Activated effector memory CD4-positive, alpha-beta T cell treated with Interleukin-2 at 50 U/mL for 16 hours (primary cell): ENCODE measurements at regions not wholly inside any gene's neighbourhood (a gene's known extent, or its start where the extent isn't known, plus 50 kb on each side); places are given as distances from the start of the nearest gene placed in this dataset.
"Not testable (repeated sequence)": the region's sequence is repeated elsewhere in the genome, so short reads cannot be mapped to it uniquely, and the experiment has no call there.

Experiments
- DNase-seq: peaks from one replicate; pipeline ENCODE4 v3.0.0-alpha.2; 2020

DNA sequence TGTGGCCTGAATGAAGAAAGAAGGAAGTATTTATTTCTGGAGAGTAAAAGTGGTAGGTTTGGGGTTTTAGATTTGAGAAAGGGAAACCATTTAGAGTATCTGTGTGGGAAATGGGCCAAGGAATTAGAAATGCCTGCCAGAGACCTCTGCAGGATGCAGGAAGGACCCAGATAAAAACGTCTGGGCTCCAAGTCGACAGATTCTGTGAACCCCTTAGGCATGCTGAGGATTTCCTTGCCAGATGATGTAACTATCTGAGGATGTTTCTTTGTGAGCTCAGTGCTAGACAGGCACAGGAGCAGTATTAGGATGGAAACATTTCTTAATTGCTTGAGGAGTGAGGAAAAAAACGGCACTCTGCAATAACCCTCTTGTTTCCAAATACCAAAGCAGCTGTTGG lies 251.8 kb upstream of the DMRT1 start:
- no peak for DNase-seq

DNA sequence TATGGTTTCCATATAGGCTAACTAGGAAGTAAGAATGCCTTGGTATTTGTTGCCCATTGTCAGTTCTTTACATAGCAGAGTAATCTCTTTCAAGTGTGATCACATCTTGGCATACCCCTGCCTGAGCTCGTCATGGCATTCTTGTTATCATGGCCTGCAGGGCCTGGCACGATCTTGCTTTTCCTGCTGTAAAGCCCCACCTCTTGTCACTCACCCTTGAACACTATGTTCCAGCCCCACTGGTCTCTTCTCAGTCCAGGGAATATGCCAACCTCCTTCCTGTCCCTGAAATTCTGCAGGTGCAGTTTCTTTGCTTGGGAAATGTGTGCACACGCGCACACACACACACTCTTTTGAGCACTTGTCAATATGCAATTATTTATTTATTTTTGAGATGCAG lies 250.2 kb upstream of the DMRT1 start:
- no peak for DNase-seq

GRCh38 chr9:592225-592624 lies 249.3 kb upstream of the DMRT1 start:
- no peak for DNase-seq

DNA sequence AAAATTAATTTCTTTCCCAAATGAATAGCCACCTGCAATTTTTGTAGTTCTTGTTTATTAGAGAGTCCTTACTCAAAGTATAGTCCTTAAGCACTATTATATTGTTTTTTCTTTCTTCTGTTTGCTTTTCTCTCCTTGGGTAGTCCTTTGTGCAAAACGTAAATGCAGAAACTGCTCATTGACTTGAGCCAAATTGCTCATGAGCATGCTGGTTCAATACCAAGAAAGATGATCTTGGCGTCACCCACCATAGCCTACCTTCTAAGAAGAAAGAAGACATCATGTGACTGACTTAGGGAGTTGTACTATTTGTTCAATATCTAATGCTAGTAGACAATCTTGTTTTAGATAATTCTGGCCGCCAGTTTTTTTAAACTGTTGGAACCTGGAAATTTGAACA lies 248.8 kb upstream of the DMRT1 start:
- DNase-seq = no peak

DNA sequence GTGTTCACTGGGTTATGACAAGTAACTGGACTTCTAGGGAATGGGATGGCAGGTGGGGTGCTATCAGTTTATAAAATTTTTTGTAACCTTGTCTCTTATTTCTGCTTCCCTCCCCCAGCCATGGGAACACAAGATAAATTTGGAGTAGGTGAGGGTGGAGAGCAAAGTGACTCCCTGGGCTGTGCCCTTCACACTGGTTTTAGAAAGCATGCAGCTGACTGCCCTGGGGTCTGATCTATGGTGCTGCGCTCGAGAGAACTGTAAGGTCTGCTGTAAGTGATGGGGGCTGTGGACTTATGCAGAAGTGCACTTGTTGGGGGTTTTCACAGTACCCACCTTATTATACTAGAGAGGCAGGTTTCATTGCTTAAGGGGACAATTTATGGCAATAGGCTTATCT lies 247.7 kb upstream of the DMRT1 start:
- no peak for DNase-seq

GRCh38 chr9:596703-597102 lies 244.8 kb upstream of the DMRT1 start:
- DNase-seq = no peak

DNA sequence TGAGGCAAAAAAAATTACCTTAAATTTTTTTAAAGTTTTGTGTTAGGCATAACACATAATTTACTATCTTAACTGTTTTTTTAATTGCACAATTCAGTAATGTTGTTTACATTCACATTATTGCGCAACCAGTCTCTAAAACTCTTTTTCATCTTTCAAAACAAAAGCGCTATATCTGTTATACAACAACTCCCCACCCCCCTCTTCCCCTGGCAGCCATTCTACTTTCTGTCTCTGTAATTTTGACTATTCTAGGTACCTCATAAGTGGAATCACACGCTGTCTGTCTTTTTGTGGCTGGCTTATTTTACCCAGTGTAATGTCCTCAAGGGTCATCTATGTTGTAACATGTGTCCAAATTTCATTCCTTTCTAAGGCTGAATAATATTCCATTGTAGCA lies 241.5 kb upstream of the DMRT1 start:
- DNase-seq = no peak

DNA sequence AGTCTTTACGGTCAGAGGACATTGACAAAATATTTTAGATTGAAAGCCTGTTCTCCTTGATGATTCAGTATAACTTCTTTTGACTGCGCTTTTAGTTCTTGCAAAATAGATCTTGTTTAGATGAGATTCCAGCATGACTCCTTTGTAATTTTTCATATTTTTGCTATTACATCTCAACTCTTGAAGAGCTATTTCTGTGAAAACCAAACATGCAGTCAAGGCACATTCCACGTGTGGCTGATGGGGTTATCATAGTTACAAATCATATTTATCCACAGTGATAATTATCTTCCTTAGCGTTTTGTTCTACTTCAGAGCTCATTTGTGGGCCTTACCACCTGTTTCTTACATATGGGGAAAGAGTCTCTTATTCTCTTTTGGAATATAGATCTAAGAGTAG lies 238.8 kb upstream of the DMRT1 start:
- no peak for DNase-seq

DNA sequence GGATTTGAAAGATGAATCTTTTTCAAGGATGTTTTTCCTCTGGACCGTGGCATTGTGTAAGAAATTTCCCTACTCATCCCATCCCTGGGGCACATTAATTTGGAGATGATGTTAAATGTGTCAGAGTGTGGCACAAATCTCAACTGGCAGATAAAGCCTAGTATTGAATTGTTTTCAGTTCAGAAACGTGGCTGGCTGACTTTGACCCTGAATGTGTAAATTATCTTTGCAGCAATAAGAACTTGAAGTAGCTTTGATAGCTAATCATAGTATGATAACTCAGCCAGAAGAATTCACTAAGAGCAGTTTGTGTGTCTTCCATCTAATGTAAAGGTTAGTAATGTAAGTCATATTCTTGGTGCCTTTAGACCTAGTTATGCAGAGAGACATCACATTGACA lies 238.4 kb upstream of the DMRT1 start:
- no peak for DNase-seq

GRCh38 chr9:607417-607816 lies 234.1 kb upstream of the DMRT1 start:
- no peak for DNase-seq

DNA sequence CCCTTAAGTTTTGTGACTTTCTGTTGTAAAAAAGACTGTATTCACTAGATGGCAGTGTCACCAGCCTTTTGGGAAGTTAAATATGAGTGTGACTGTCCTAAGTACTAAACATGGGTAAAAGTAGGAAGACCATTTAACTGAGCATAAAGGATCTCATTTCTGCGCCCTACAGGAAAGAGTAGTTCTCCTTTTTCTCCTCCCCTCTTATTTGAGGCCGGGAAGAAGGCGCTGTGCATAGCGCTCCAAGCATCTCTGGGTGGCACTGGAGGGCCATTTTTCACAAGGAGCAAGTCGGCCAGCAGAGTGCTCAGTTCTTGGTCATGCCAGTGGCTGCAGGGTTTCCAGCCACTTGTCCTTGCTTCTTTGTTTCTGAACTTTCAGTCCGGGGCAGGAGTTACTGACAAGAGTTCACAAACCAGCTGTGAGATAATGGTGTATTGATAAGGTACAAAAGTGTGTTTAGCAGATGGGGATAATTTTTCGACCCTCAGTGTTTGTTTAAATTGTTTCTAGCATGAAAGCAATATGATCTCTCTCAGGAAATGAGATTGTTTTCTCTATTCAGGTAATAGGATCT lies 227.6 kb upstream of the DMRT1 start:
- no peak for DNase-seq

DNA sequence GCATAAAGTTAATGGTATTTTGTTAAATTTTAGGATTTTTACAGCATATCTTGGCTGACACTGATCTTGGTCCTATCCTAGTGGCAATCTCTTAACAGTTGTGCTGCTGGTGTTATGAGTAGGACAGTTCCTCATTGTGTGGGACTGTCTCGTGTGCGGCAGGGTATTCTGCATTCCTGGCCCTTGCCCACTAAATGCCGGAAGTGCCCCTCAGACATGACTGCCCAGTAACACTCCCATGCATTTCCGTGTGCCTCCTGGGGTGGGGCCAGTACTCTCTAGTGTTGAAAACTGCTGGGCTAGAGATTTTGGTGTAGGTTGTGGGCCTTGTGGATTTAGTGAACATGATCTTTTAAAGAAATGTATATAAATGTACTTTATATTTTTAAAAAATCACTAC lies 227.1 kb upstream of the DMRT1 start:
- DNase-seq = no peak

DNA sequence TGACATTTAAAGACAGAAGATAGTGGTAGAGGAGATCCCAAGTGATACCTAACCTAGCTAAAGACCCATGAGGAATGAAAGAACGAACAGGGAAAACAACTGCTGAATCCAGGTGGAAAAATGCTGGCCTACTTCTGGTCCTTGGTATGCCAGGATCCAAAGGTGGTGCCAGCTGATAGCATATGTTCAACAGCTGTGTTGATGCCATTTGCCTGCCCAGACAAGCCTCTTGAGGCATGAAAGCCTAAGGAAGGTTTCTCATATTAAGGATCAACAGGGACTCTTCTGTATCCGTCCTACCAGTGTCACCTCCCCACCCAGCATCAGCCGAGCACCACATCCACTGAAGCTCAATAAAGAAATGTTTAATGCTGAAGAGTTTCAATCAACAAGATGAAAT lies 225.7 kb upstream of the DMRT1 start:
- no peak for DNase-seq

DNA sequence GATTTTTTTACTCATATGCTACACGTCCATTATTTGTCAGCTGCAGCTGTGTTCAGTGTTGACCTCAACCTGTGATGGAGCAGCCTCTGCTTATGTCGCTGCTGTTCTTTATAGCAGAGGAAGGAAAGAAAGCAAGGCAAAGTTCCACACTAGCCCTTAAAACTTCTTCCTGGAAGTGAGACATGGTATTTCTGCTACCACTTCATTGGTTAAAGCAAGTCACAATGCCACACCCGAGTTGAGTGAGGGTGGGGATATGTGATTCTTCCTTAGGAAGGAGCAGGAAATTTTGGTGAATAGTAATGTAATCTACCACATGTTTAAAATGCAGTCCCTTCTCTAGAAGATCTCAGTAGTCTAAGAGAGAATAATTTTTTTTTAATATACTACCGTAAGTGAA lies 224.8 kb upstream of the DMRT1 start:
- no peak for DNase-seq

DNA sequence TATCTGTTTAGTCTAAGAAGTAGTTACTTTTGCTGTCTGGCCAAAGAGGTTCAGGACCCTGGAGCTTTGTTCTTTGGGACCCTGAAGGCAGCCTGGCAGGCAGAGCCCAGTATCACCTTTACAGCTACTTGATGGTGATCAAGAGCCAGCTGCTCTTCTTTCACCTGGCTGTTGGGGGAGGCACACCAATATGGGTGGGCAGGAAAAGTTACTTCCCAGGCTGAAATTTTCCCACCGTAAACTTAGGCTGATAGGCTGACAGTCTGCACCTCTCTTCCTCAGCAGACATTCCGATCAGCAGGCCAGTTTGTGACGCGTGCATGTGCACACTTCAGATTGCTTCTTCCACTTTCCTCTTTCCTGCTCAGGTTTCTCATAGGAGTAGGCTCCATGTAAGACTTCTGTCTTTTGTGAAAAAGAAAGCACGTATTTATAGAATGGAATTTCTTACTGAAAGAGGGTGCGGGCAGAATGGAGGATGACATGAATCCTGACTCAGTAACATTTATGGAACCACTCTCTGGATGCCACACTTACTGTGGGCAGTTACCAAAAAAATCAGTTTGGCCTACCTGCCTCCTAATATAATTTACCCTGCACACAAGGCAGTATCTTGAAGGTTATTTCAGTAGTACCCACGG lies 223.9 kb upstream of the DMRT1 start:
- no peak for DNase-seq

DNA sequence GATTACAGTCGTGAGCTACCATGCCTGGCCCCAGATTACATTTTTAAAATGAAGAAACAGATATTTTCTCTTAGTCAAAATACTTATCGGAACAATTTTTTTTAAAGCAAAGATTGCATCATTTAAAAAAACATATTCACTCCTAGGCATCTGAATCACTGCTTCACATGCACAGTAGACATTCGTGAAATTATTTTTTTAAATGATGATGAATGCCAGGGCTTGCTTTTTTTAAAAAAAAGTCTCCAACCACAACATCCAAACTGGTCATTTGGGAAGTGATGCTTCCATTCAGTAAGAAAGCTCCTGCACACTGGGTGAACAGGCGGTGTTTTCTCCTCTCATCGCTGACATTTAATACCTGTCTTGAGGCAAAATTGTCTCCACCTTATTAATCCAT lies 223.0 kb upstream of the DMRT1 start:
- DNase-seq = no peak

GRCh38 chr9:621201-621855 lies 220.2 kb upstream of the DMRT1 start:
- DNase-seq = no peak

- DNase-seq = no peak
Measured at GRCh38 chr9:624935-625500, 216.5 kb upstream of the DMRT1 start.

- DNase-seq = no peak
Measured at GRCh38 chr9:625613-626012, 215.9 kb upstream of the DMRT1 start.

DNA sequence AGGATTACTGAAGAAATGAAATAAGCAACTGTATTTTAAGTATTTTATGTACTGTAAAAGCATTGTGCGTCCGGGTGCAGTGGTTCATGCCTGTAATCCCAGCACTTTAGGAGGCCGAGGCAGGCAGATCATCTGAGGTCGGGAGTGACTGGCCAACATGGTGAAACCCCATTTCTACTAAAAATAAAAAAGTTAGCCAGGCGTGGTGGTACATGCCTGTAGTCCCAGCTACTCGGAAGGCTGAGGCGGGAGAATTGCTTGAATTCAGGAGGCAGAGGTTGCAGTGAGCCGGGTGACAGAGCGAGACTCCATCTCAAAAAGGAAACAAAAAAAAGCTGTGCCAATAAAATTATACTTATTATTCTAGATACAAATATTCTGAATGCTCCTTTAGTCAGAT lies 215.4 kb upstream of the DMRT1 start:
- DNase-seq = not testable (repeated sequence)

DNA sequence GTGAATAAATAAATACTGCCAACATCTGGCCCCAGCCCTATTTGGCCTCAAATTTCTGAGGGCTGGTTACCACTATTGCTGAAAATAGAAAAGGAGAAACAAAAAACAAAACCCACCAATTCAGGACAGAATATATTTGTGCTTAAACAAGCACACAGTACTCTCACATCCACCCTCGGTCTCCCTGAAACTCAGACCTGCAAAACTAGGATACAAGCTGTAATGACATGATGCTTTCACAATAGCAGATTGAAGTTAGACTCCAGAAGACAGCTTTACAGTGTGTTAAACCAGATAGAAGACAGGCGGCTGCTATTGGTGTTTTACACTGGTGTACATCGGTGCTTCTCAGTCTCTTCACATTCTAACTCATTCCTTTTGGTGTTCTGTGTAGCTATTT lies 214.9 kb upstream of the DMRT1 start:
- no peak for DNase-seq

DNA sequence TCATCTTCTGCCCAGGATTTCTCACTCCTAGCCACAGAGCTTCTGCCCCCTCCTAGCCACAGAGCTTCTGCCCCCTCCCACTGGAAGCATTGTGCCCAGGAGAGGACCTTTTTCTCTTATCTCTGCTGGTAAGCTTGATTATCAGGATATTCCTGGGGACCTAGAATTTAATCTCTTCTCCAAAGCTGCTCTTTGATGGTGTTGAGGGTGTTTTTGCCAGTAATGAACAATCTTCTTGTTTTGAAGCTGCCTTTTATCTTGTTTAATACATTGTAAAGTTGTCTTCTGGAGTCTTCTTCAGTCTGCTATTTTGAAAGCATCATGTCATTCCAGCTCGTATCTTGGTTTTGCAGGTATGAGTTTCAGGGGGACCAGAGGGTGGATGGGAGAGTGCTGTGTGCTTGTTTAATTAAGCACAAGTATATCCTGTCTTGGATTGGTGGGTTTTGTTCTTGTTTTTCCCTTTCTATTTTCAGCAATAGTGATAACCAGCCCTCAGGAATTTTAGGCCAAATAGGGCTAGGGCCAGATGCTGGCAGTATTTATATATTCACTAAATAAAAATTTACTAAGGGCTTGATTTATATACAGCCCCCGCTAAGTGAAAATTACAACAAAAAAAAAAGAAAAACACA lies 214.0 kb upstream of the DMRT1 start:
- no peak for DNase-seq

GRCh38 chr9:629146-629545 lies 212.4 kb upstream of the DMRT1 start:
- DNase-seq = no peak

DNA sequence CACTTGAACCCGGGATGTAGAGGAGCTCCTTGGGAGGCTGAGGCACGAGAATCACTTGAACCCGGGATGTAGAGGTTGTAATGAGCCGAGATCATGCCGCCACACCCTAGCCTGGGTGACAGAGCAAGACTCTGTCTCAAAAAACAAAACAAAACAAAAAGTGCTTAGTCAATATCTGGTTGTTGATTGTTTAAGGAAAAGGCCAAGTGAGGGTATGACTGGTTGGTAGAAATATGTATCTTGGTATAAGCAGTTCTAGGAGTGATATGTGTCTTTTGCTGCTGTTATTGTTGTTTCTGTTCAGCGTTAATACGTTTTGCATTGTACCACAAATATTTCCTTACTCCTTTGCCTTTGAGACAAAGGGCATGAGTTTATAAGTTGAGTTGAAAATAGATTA lies 210.7 kb upstream of the DMRT1 start:
- DNase-seq = no peak
